ENCODE measurements at regions not wholly inside any gene's neighbourhood (a gene's known extent, or its start where the extent isn't known, plus 50 kb on each side); places are given as distances from the start of the nearest gene placed in this dataset.
"Not testable (repeated sequence)": the region's sequence is repeated elsewhere in the genome, so short reads cannot be mapped to it uniquely, and the experiment has no call there.

GRCh38 chr7:109879287-109879828 is 1211.6 kb upstream of the LRRN3 start:
- TF ChIP-seq, protein P1, sequence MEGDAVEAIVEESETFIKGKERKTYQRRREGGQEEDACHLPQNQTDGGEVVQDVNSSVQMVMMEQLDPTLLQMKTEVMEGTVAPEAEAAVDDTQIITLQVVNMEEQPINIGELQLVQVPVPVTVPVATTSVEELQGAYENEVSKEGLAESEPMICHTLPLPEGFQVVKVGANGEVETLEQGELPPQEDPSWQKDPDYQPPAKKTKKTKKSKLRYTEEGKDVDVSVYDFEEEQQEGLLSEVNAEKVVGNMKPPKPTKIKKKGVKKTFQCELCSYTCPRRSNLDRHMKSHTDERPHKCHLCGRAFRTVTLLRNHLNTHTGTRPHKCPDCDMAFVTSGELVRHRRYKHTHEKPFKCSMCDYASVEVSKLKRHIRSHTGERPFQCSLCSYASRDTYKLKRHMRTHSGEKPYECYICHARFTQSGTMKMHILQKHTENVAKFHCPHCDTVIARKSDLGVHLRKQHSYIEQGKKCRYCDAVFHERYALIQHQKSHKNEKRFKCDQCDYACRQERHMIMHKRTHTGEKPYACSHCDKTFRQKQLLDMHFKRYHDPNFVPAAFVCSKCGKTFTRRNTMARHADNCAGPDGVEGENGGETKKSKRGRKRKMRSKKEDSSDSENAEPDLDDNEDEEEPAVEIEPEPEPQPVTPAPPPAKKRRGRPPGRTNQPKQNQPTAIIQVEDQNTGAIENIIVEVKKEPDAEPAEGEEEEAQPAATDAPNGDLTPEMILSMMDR (IDR thresholded peaks at IDR 0.05; ENCODE audit: insufficient read depth, low read length, poor library complexity, severe bottlenecking): no peak
- H3K27me3 ChIP-seq (replicated peaks; ENCODE audit: control insufficient read depth, insufficient read depth, low read length): no peaks in the 10 kb centered on the region

GRCh38 chr7:109890622-109891021 is 1200.3 kb upstream of the LRRN3 start:
- Histone ChIP-seq H3K4me3 (replicated peaks; ENCODE audit: low read depth, low read length) (no peak overlapping the region), H3K36me3 (ENCODE audit: control insufficient read depth, insufficient read depth, low read length) (no peaks in the 10 kb centered on the region), H3K27me3 (replicated peaks; ENCODE audit: control insufficient read depth, insufficient read depth, low read length) (no peaks in the 10 kb centered on the region)
- TF ChIP-seq, protein P1 (IDR thresholded peaks at IDR 0.05; ENCODE audit: insufficient read depth, low read length, poor library complexity, severe bottlenecking): no peak
- DNase-seq (ENCODE audit: extremely low read depth, insufficient read length): no peak

More at GRCh38 chr7:109879287-109879828, 1211.6 kb upstream of the LRRN3 start:
- DNase-seq (ENCODE audit: extremely low read depth, insufficient read length): no peak
- Histone ChIP-seq H3K4me3 (replicated peaks; ENCODE audit: low read depth, low read length) (no peak overlapping the region), H3K36me3 (ENCODE audit: control insufficient read depth, insufficient read depth, low read length) (no peaks in the 10 kb centered on the region)

DNA sequence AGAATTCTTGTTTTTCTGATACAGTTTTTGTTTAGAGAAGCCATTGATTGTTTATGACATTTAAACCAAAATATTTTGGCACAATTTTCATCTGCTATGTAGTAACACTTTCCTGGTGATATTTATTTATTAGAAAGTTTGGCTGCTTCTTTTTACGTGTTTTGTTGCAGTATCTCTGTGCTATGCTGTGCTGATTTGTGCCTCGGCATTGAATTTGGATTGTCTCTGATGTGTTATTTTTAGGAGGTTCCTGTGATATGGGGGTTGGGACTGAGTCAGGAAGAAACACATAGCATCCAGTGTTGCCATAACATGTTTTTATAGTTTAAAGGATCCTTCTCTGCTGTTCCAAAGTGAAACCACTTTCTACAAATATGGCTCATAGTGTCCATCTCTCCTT is 1197.7 kb upstream of the LRRN3 start:
- TF ChIP-seq, protein P1 (IDR thresholded peaks at IDR 0.05; ENCODE audit: insufficient read depth, low read length, poor library complexity, severe bottlenecking): no peak
- no peak for DNase-seq (ENCODE audit: extremely low read depth, insufficient read length)
- H3K27me3 ChIP-seq (replicated peaks; ENCODE audit: control insufficient read depth, insufficient read depth, low read length): no peaks in the 10 kb centered on the region
- H3K4me3 ChIP-seq (replicated peaks; ENCODE audit: low read depth, low read length): no peak overlapping the region
- H3K36me3 ChIP-seq (ENCODE audit: control insufficient read depth, insufficient read depth, low read length): no peaks in the 10 kb centered on the region

DNA sequence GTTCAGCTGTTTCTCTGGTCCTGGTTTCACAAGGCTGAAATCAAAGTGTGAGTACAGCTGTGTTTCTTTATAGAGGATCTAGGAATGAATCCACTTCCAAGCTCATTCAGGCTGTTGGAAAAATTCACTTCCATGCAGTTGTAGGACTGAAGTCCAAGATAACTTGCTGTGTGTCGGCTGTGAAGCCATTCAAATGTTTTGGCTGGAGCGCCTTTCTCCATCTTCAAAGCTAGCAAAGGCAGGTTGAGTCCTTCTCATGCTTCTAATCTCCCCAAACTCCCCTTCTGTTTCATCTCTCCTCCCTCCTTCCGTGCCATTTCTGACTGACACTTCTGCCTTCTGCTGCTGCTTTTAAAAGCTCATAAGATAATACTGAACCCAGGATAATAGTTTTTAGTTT is 1195.4 kb upstream of the LRRN3 start:
- TF ChIP-seq, protein P1 (IDR thresholded peaks at IDR 0.05; ENCODE audit: insufficient read depth, low read length, poor library complexity, severe bottlenecking): no peak
- H3K27me3 ChIP-seq (replicated peaks; ENCODE audit: control insufficient read depth, insufficient read depth, low read length): no peaks in the 10 kb centered on the region
- no peak overlapping the region for H3K4me3 ChIP-seq (replicated peaks; ENCODE audit: low read depth, low read length)
- H3K36me3 ChIP-seq (ENCODE audit: control insufficient read depth, insufficient read depth, low read length): no peaks in the 10 kb centered on the region
- DNase-seq (ENCODE audit: extremely low read depth, insufficient read length): no peak

GRCh38 chr7:109901926-109902325 is 1189.0 kb upstream of the LRRN3 start:
- H3K36me3 ChIP-seq (ENCODE audit: control insufficient read depth, insufficient read depth, low read length): no peaks in the 10 kb centered on the region
- H3K4me3 ChIP-seq (replicated peaks; ENCODE audit: low read depth, low read length): no peak overlapping the region
- no peak for DNase-seq (ENCODE audit: extremely low read depth, insufficient read length)
- no peaks in the 10 kb centered on the region for H3K27me3 ChIP-seq (replicated peaks; ENCODE audit: control insufficient read depth, insufficient read depth, low read length)
- TF ChIP-seq, protein P1 (IDR thresholded peaks at IDR 0.05; ENCODE audit: insufficient read depth, low read length, poor library complexity, severe bottlenecking): no peak

DNA sequence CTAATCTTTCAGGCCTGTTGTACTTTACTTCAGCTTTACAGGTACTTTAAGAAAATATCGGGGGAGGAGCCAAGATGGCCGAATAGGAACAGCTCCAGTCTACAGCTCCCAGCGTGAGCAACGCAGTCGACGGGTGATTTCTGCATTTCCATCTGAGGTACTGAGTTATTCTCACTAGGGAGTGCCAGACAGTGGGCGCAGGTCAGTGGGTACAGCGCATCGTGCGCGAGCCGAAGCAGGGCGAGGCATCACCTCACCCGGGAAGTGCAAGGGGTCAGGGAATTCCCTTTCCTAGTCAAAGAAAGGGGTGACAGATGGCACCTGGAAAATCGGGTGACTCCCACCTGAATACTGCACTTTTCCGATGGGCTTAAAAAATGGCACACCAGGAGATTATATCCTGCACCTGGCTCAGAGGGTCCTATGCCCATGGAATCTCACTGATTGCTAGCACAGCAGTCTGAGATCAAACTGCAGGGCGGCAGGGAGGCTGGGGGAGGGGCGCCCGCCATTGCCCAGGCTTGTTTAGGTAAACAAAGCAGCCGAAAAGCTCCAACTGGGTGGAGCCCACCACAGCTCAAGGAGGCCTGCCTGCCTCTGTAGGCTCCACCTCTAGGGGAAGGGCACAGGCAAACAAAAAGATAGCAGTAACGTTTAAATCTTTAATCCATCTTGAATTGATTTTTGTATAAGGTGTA is 1185.4 kb upstream of the LRRN3 start:
- not testable (repeated sequence) for DNase-seq (ENCODE audit: extremely low read depth, insufficient read length); H3K4me3 ChIP-seq (replicated peaks; ENCODE audit: low read depth, low read length); H3K36me3 ChIP-seq (ENCODE audit: control insufficient read depth, insufficient read depth, low read length); H3K27me3 ChIP-seq (replicated peaks; ENCODE audit: control insufficient read depth, insufficient read depth, low read length)
